ENCODE measurements at regions not wholly inside any gene's neighbourhood (a gene's known extent, or its start where the extent isn't known, plus 50 kb on each side); places are given as distances from the start of the nearest gene placed in this dataset.
"Not testable (repeated sequence)": the region's sequence is repeated elsewhere in the genome, so short reads cannot be mapped to it uniquely, and the experiment has no call there.

GRCh38 chr7:155397758-155398714, 59.9 kb upstream of the EN2 start:
- not testable (repeated sequence) for DNase-seq (ENCODE audit: low spot score)

DNA sequence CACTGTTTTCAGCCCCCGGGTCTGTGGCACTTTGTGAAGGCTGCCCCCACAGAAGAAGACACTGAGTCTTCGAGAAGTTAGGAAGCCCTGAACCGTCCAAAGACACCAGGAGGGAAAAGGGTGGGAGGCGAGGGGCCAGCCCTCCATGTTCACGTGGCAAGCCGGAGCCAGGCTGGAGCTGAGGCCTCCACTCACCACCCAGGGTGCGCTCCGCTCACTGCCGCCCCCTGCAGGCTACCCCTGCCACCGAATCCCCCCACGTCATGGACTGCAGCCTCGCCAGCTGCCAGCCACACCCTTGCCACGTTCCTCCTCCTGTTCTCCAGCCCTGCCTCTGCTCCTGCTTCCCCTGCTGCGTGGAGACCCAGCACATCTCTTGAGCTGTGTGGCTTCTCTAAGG, 59.0 kb upstream of the EN2 start:
- no peak for DNase-seq (ENCODE audit: low spot score)

DNA sequence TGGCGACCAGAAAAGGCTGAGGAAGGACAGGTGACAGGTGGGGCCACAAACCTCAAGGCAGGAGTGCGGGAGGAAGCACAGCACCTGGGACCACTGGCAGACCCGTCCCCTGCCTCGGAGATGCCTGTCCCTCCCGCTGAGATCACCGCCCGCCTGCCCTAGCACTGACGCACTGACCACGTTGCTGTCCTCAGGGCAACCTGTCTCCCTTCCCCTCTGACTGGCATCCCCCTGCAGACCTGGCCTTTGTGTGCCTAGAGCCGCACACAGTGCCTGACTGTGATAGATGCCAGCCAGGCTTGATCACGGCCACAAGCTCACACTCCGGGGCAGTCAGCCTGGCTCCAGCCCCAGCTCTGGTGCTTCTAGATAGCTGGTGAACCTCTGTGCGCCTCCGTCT, 58.4 kb upstream of the EN2 start:
- no peak for DNase-seq (ENCODE audit: low spot score)

GRCh38 chr7:155401231-155401630, 56.7 kb upstream of the EN2 start:
- no peak for DNase-seq (ENCODE audit: low spot score)

- DNase-seq (ENCODE audit: low spot score): no peak
These were observed 56.0 kb upstream of the EN2 start for GRCh38 chr7:155401884-155402283.

- DNase-seq (ENCODE audit: low spot score): no peak
These were observed 55.0 kb upstream of the EN2 start for GRCh38 chr7:155402941-155403340.

DNA sequence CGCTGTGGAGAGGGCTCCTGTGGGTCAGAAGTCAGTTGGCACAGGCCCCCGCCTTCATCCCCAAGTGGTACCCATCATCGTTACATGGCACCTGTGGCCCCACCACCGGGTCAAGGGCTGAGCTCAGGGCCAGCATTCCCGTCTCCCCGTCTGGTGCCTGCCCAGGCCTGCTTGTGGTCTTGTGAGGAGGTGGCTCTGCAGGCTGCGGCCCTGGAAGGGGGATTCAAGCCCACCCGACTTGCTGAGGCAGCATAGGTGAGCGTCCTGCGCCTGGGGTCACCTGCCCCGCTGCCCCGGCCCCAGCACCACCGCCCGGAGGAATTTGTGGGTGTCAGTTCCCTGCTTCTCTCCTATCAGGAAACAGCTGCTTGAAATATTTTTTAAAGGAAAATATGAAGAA, 53.0 kb upstream of the EN2 start:
- DNase-seq (ENCODE audit: low spot score): no peak

DNA sequence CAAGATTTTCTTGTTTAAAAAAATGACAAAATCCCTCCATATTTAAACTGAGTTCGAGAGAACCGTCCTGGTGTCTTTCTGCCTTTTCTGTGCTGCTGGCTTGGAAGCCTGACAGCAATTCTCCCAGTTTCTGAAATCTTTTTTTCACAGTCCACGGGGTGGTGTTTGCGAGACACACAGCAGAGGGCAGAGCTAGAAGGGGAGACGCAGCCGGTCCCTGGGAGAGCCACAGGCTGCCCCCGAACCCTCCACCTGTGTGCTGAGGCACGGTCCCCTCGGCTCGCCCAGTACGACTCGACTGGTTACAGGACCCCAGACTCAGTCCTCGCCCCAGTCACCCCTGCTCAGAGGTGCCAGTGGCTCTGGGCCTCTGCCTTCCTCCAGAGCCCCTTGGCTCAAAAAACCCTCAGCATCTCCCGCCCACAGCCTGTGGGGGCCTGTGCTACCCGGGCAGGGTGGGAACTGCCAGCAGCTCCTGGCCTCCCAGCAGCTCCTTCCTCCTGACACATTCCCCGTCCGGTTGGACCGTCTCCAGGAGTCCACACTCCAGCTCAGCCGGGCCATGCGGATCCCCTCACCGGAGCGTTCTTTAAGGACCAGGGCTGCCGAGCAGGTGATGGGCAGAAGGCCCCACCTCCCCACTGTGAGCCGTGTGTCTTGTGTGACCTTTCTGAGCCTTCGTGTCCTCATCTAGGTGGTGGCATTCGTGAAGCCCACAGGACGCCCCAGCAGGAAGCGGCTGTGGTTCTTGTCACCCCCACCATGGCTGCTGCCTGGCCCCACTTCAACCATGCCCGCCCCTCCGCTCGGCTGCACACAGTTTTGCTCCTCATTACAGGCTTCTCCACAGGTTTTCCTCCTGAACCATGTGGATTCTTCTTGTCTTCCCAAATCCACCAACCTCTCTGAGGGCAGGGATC, 52.3 kb upstream of the EN2 start:
- DNase-seq (ENCODE audit: low spot score): peak; percentile 77

DNA sequence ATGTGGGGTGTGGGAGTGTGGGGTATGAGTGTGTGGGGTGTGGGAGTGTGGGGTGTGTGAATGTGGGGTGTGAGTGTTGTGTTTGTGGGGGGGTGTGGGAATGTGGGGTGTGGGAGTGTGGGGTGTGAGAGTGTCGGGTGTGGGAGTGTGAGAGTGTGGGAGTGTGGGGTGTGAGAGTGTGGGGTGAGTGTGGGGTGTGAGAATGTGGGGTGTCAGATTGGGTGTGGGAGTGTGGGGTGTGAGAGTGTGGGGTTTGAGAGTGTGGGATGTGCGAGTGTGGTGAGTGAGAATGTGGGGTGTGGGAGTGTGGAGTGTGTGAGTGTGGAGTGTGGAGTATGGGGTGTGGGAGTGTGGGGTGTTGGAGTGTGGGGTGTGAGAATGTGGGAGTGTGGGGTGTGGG, 50.1 kb upstream of the EN2 start:
- no peak for DNase-seq (ENCODE audit: low spot score)
